Colonic mucosa (tissue), 4 donors: ENCODE measurements at regions not wholly inside any gene's neighbourhood (a gene's known extent, or its start where the extent isn't known, plus 50 kb on each side); places are given as distances from the start of the nearest gene placed in this dataset.
"Not testable (repeated sequence)": the region's sequence is repeated elsewhere in the genome, so short reads cannot be mapped to it uniquely, and the experiment has no call there.

Experiments
- DNase-seq: peaks from one replicate; pipeline ENCODE4 v3.0.0-alpha.2; 2020
- H3K27ac ChIP-seq: fragments of 200-600 bp; one replicate; pipeline ENCODE4 v1.8.0; 2021
- H3K27me3 ChIP-seq: fragments of 200-600 bp; one replicate; pipeline ENCODE4 v1.8.0; 2021
- H3K36me3 ChIP-seq: fragments of 200-600 bp; one replicate; pipeline ENCODE4 v1.8.0; 2021
- H3K4me1 ChIP-seq: fragments of 200-600 bp; one replicate; pipeline ENCODE4 v1.8.0; 2021; ENCODE audit warnings: mild to moderate bottlenecking
- H3K4me3 ChIP-seq: fragments of 200-600 bp; one replicate; pipeline ENCODE4 v1.8.0; 2021
- H3K9ac ChIP-seq, 2 donors: one replicate each; pipeline ENCODE4 v1.7.0; 2013; ENCODE audit warnings: control low read depth in 2 of 2, low read depth in 2 of 2, low read length in 2 of 2
- H3K9me3 ChIP-seq: fragments of 200-600 bp; one replicate; pipeline ENCODE4 v1.8.0; 2021
- intact Hi-C: fragments of 100-400 bp; cut with DNase I; formaldehyde crosslinking; loops from one replicate; pipeline ENCODE4 v1.14.1; 2022
- TF ChIP-seq, protein P1 (sequence below): fragments of 200-600 bp; IDR thresholded peaks from one replicate; pipeline ENCODE4 v1.8.0; 2022; ENCODE audit warnings: antibody characterized with exemption, mild to moderate bottlenecking
- donor health status: healthy.
- donor health status: DM: no; HTN: no; CAD: no.
- donor health status: DM: no; HTN: no; CAD: no.

GRCh38 chr9:38129366-38129765, 60.3 kb upstream of the SHB start:
- Histone ChIP-seq H3K27ac (no peak overlapping the region), H3K4me3 (no peak overlapping the region), H3K4me1 (no peaks in the 10 kb centered on the region), H3K36me3 (no peaks in the 10 kb centered on the region), H3K27me3 (no peaks in the 10 kb centered on the region), H3K9me3 (no peaks in the 10 kb centered on the region), H3K9ac (no peak overlapping the region)
- TF ChIP-seq, protein P1, sequence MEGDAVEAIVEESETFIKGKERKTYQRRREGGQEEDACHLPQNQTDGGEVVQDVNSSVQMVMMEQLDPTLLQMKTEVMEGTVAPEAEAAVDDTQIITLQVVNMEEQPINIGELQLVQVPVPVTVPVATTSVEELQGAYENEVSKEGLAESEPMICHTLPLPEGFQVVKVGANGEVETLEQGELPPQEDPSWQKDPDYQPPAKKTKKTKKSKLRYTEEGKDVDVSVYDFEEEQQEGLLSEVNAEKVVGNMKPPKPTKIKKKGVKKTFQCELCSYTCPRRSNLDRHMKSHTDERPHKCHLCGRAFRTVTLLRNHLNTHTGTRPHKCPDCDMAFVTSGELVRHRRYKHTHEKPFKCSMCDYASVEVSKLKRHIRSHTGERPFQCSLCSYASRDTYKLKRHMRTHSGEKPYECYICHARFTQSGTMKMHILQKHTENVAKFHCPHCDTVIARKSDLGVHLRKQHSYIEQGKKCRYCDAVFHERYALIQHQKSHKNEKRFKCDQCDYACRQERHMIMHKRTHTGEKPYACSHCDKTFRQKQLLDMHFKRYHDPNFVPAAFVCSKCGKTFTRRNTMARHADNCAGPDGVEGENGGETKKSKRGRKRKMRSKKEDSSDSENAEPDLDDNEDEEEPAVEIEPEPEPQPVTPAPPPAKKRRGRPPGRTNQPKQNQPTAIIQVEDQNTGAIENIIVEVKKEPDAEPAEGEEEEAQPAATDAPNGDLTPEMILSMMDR: no peak
- no peak for DNase-seq
- intact Hi-C loops: no loop called here

DNA sequence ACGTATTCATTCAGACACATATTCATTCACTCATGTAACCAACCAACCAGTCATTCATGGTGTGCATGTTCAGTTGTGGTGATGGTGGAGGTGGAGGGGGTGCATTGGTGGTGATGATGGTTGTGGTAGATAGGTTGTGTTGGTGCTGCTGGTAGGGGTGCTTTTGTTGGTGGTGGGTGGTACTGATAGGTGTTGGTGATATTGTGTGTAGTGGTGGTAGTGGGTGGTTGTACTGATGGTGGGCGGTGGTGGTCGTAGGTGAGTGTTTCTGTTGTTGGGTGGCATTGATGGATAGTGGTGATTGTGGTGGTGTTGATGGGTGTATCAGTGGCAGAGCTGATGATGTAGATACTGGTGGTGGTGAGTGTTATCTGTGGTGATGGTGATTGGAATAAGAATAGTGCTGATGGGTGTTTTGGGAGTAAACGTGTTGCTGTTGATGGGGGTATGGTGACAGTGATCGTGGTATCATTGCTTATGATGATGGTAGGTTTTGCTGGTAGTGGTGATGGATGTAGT, 59.8 kb upstream of the SHB start:
- Histone ChIP-seq H3K27ac (no peak overlapping the region), H3K9ac (no peak overlapping the region), H3K4me3 (no peak overlapping the region), H3K27me3 (no peaks in the 10 kb centered on the region), H3K4me1 (no peaks in the 10 kb centered on the region), H3K9me3 (no peaks in the 10 kb centered on the region), H3K36me3 (no peaks in the 10 kb centered on the region)
- intact Hi-C loops: no loop called here
- TF ChIP-seq, protein P1: no peak
- no peak for DNase-seq

DNA sequence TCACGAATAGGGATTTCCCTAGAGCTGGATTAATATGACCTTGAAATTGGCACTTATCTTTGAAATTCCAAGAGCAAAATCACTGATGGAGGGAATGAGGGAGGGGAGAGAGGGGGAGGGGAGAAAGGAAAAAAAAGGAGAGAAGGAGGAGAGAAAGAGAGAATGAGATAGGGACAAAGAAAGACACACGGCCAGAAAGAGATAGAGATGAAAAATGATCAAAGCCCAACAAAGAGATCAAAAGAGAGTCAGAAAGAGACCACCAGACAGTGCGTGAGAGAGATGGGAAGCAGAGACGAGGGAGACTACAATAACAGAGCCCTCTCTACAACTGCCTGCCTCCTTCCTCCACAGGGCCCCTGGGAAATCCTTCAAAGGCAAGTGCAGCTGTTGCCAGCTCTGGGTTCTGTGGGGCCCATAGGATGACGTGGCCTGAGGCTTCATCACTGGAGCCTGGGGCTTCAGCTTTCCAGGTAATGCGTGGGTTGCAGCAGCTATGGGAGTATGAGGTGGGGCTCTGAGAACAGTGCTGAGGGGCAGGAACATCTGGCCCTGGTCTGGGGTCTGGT, 58.3 kb upstream of the SHB start:
- Histone ChIP-seq H3K27ac (no peak overlapping the region), H3K4me3 (no peak overlapping the region), H3K36me3 (no peaks in the 10 kb centered on the region), H3K9ac (no peak overlapping the region), H3K27me3 (no peaks in the 10 kb centered on the region), H3K4me1 (no peaks in the 10 kb centered on the region), H3K9me3 (no peaks in the 10 kb centered on the region)
- DNase-seq: no peak
- intact Hi-C loops: no loop called here
- TF ChIP-seq, protein P1: no peak

DNA sequence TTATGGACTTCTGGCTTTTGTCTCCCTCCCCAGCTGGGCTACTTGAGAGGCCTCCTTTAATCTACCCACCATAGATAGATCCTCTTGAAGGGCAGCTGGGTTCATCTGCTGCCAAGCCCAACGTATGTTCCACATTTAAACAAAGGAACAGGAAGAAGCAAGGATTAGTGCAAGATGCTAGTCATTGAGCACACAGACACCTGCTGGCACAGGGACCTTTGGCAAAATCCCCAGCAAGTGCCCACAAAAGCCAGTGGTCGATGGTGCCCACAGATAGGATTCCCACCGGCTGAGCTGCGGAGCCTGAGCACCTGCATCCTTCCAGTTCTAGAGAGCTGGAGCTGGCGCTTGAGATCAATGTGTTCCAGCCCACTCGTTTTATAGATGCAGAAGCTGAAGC, 57.7 kb upstream of the SHB start:
- no peak overlapping the region for H3K27ac ChIP-seq
- H3K9ac ChIP-seq: no peak overlapping the region
- TF ChIP-seq, protein P1: no peak
- no peaks in the 10 kb centered on the region for H3K27me3 ChIP-seq
- no peaks in the 10 kb centered on the region for H3K4me1 ChIP-seq
- no peak for DNase-seq
- intact Hi-C loops: no loop called here
- H3K9me3 ChIP-seq: no peaks in the 10 kb centered on the region
- no peaks in the 10 kb centered on the region for H3K36me3 ChIP-seq
- no peak overlapping the region for H3K4me3 ChIP-seq

DNA sequence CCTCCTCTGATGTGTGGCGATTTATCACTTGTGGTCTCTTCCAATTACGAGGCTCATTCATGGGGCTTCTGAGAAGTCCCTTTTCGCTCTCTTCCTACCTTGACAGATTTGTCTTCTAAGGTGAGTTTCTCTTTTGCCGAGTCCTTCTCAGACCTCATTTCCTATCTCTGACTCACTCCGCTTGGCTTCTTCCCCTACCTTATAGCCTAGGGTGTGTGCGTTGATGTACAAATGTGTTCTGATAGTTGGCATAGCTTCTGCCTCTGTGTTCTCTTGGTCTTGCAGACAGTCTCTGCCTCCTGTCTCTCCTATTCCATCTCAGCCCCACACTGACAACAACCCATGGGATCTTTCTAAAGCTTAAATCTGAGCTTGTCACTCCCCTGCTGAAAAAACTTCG, 56.9 kb upstream of the SHB start:
- TF ChIP-seq, protein P1: no peak
- no peak overlapping the region for H3K9ac ChIP-seq
- no peaks in the 10 kb centered on the region for H3K4me1 ChIP-seq
- H3K27me3 ChIP-seq: no peaks in the 10 kb centered on the region
- intact Hi-C loops: no loop called here
- H3K9me3 ChIP-seq: no peaks in the 10 kb centered on the region
- H3K36me3 ChIP-seq: no peaks in the 10 kb centered on the region
- no peak for DNase-seq
- no peak overlapping the region for H3K4me3 ChIP-seq
- no peak overlapping the region for H3K27ac ChIP-seq

DNA sequence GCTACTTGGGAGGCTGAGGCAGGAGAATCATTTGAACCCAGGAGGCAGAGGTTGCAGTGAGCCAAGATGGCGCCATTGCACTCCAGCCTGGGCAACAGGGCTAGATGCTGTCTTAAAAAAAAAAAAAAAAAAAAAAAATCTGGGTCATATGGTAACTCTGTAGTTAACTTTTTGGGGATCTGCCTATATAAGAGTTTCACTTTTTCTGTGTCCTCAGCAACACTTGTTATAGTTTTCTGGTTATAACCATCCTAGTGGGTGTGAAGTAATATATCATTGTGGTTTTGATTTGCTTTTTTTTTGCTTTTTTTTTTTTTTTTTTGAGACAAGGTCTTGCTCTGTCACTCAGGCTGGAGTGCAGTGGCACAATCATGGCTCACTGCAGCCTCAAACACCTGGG, 54.3 kb upstream of the SHB start:
- H3K36me3 ChIP-seq, H3K9me3 ChIP-seq, H3K27me3 ChIP-seq, DNase-seq, intact Hi-C loops, H3K27ac ChIP-seq, H3K9ac ChIP-seq, H3K4me3 ChIP-seq, H3K4me1 ChIP-seq: not testable (repeated sequence)
